ENCODE measurements at regions not wholly inside any gene's neighbourhood (a gene's known extent, or its start where the extent isn't known, plus 50 kb on each side); places are given as distances from the start of the nearest gene placed in this dataset.

DNA sequence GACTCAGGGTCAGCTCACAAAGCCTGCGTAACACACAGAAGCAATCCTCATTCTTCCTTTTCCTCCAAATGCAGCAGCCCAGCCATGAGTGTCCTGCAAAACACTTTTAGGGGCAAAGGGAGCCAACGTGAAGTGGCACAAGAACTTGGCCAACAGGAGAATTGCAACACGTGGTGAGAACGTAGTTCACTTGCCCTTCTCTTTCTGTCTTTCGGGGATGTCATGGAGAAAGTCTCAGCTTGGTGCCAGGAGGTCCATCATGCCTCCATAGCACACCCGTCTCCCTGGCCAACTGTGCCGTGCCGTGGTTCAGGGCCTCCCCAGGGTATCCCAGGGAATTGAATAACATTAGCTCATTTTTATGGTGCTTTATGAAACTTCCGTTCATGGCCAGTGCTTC, 98.5 kb upstream of the ANO1 start:
- Mint-ChIP-seq H3K9me3 (no peaks in the 10 kb centered on the region), H3K4me3 (no peak overlapping the region), H3K27me3 (peaks cover 35% of the 10 kb centered on the region), H3K4me1 (no peaks in the 10 kb centered on the region), H3K27ac (no peak overlapping the region), H3K36me3 (ENCODE audit: low read depth) (no peaks in the 10 kb centered on the region)
- no peak for ATAC-seq (replicated peaks)

DNA sequence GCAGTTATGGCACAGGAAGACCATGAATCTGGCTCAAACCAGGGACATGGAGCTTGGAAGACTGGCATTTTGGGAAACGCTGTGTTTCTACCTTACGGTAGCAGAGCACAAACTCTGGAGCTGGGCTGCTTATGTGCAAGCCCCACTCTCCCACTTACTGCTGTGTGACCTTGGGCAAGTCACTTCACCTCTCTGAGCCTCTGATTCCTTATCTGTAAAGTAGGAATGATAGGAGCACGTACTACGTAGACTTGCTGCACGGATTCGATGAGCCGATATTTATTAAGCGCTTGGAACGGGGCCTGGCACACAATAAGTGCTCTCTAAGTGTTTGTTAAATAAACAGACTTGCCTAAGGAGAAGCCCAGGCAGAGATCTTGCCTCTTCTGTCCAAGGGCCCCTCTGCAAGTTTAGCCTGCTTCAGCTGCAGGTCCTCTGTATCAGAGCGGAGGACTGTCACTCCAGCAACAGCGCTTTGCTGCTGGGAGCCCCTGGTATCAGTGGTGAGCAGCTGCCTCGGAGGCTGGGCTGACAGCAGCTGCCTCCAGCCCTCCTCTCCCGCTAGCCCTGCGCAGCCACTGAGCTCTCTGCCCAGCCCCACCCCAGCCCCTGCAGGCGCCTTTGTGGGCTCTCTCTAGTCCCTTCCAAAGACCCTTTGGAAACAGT, 96.9 kb upstream of the ANO1 start:
- no peaks in the 10 kb centered on the region for H3K9me3 Mint-ChIP-seq
- peaks cover 35% of the 10 kb centered on the region for H3K27me3 Mint-ChIP-seq
- H3K36me3 Mint-ChIP-seq (ENCODE audit: low read depth) = no peaks in the 10 kb centered on the region
- ATAC-seq (replicated peaks) = no peak
- H3K27ac Mint-ChIP-seq = no peak overlapping the region
- H3K4me3 Mint-ChIP-seq = no peak overlapping the region
- no peaks in the 10 kb centered on the region for H3K4me1 Mint-ChIP-seq

DNA sequence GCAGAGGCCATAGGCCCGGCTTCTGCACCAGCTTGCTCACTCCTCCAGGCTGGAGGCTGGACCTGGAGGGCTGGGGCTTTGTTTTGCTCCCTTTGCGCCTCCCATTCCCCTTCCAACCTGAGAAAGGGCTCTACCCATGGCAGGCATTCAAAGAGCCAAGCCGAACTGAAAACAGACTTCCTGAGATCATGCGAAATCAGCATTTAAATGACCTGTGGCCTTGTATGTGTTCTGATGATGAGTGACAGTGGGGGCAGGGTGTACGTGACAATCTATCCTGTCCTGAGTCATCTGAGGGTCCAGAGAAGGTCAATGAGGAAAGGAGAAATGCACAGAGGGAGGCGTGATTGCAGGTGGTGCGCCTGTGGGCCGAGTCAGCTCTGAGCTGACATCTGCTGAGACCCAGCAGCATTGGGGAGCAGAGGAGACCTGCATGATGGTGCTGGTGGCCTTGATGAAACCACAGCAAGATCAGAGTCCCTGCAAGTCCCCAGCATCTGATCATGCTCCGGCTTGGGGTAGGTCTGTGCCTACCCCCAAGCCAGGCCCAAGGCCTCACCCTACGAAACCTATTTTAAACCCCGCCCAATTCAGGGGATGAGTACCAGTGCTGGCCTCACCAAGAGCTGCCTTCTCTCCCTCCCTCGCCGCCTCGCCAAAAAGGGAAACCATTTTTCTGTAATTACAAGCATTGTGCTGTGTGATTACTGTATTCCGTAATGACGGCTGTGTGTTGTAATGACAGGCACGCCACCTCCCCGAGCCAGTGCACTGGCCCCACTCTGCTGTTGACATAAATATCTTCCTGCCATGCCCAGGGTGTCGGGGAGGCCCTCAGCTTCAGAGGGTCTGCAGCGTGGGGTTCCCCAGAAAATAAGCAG, 95.2 kb upstream of the ANO1 start:
- no peaks in the 10 kb centered on the region for H3K4me1 Mint-ChIP-seq
- H3K36me3 Mint-ChIP-seq (ENCODE audit: low read depth) = no peaks in the 10 kb centered on the region
- H3K4me3 Mint-ChIP-seq = no peak overlapping the region
- no peaks in the 10 kb centered on the region for H3K9me3 Mint-ChIP-seq
- no peak overlapping the region for H3K27ac Mint-ChIP-seq
- ATAC-seq (replicated peaks) = no peak
- H3K27me3 Mint-ChIP-seq = peaks cover 41% of the 10 kb centered on the region

DNA sequence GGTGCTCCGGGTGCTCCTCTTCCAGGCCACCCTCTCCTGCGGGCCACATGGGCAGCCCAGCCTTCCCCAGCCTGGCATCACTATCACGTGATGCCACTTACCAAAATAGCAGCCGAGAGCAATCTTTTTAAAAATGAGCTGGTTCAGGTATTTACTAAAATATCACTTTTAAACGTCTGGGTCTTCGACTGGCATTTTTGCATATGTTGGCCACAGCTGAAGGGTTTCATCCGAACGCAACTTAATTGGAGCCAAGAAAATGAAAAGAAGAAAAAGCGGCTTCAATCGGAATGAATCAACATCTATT, 94.6 kb upstream of the ANO1 start:
- no peak for ATAC-seq (replicated peaks)
- Mint-ChIP-seq H3K27ac (no peak overlapping the region), H3K27me3 (peaks cover 45% of the 10 kb centered on the region), H3K9me3 (no peaks in the 10 kb centered on the region), H3K4me1 (no peaks in the 10 kb centered on the region), H3K36me3 (ENCODE audit: low read depth) (no peaks in the 10 kb centered on the region), H3K4me3 (no peak overlapping the region)

DNA sequence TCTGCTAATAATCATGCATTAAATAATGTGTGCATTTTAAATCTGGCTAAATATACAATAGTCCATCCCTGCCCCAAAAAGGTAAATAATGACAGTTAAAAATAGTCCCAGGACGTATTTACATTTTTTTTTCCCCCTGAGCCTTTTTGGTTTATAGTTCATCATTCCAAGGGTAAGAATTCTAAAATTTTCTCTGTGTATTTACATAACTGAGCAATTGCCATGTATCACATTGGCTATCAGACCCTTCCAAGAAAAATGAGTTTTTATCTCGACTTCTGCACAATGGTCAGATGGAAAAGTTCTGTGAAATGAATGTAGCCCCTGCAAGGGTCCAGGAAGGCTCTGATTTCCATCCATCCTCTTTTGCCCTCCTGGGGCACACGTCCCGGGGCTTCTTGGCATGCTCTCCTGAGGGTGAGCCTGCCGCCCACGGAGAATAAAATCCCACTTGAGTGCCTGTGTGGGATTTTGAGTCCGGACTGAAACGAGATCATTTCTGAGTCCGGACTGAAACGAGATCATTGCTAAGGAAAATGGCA, 94.1 kb upstream of the ANO1 start:
- ATAC-seq (replicated peaks) = no peak
- Mint-ChIP-seq H3K27me3 (peaks cover 45% of the 10 kb centered on the region), H3K4me3 (no peak overlapping the region), H3K27ac (no peak overlapping the region), H3K9me3 (no peaks in the 10 kb centered on the region), H3K36me3 (ENCODE audit: low read depth) (no peaks in the 10 kb centered on the region), H3K4me1 (no peaks in the 10 kb centered on the region)

DNA sequence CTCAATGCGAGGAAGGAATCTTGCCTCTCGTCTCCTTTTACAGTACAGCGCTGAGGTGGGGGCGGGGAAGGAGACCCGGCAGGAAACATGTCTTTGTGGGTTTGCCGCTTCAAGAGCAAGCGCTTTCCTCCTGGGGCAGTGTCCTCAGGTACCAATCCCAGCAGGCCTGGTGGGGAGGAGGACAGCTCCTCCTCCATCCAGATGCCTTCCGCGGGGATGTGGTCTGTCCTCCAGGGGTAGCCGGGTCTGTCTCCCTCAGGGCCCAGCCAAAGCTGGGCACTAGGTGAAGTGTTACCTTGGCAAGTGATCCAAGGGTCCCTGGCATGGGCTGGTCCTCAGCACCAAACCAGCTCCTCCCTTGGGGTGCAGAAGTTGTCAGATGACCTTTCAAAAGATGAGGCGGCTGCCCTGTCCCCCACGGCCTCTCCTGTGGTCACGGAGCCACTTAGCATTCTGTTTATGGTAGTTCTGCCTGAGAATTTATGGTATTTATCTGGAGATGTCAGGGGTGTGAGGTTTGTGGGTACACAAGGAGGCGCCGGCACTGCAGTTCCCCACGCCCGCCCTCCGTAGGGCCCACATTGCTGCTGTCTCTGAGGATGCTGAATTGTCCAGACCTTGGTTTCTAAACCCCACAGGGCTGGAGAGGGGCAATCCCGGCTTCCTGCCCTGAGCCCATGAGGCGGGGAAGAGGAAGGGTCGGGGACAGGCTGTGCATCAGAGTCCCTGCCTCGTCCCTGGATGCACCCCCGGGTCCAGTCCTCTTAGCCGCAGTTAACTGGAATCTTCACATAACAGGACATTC, 93.5 kb upstream of the ANO1 start:
- Mint-ChIP-seq H3K4me3 (no peak overlapping the region), H3K9me3 (no peaks in the 10 kb centered on the region), H3K4me1 (no peaks in the 10 kb centered on the region), H3K27me3 (peaks cover 47% of the 10 kb centered on the region), H3K36me3 (ENCODE audit: low read depth) (no peaks in the 10 kb centered on the region), H3K27ac (no peak overlapping the region)
- ATAC-seq (replicated peaks) = no peak

DNA sequence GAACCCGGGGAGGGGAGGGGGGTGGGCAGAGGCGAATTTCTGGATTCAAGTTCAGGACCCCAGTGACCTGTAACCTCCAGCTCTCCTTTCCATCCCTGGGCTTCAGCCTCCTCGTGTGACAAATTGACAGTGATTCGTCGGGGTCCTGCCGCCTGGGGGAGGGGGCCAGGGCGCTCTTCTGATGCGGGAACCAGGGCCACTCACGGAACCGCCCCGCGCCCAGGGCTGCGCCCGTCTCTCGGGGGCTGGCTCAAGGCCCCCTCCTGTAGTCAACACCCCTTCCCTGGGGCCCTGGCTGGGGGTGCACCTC, 92.8 kb upstream of the ANO1 start:
- Mint-ChIP-seq H3K4me3 (no peak overlapping the region), H3K9me3 (no peaks in the 10 kb centered on the region), H3K27ac (no peak overlapping the region), H3K36me3 (ENCODE audit: low read depth) (no peaks in the 10 kb centered on the region), H3K27me3 (peaks cover 48% of the 10 kb centered on the region), H3K4me1 (no peaks in the 10 kb centered on the region)
- no peak for ATAC-seq (replicated peaks)

DNA sequence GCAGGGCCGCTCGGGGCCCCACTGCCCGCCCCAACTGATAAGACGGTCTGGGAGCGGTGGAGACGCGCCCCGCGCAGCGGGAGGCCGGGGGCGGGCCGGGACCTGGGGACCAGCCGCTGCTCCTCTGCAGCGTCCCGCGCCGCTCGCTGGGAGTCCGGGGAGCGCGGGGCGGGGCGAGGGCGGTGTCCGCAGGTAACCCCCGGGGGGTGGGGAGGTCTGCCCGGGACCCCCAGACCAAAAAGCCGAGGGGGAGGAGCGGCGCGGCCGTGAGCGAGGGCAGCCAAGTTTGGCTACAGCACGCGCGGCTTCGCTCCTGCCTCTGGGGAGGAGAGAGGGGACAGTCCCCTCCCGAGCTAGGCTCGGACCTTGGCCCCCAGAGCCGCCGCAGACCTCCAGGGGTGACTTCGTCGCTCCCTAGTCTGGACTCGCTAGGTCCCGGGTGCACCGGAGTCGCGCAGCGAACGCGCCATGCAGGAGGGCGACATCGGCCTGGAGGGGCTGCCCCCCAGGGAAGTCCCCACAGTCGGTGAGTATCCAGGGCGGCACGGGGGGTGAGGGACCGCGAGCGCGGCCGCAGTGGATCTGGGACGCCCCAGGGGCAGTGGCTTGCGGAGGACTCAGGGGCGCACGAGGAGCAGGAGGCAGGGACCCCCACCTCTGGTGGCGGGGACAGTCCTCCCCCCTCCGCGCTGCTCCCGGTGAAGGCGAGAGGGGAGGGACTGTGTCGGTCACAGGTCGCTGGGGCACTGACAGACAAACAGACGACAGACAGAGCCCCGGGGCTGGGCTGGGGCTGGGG, 92.3 kb upstream of the ANO1 start:
- Mint-ChIP-seq H3K4me1 (no peaks in the 10 kb centered on the region), H3K27me3 (peaks cover 51% of the 10 kb centered on the region), H3K27ac (no peak overlapping the region), H3K9me3 (no peaks in the 10 kb centered on the region), H3K36me3 (ENCODE audit: low read depth) (no peaks in the 10 kb centered on the region), H3K4me3 (no peak overlapping the region)
- ATAC-seq (replicated peaks) = no peak

DNA sequence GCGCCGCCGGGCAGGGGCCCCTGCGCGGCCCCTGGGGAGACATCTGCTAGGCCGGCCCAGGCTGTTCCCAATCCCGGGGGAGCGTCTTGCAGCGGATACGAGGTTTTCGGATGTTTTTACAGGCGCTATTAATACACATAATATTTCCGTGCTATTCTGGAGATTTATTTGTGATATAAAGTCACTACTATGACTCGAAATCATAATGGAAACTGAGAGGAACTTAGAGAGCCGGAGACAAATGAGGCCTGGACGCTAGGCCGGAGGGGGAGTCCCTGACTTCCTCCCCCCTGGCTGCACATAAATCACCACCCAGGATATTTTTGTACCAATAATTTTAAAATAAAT, 91.7 kb upstream of the ANO1 start:
- no peak for ATAC-seq (replicated peaks)
- H3K27me3 Mint-ChIP-seq = peaks cover 54% of the 10 kb centered on the region
- H3K36me3 Mint-ChIP-seq (ENCODE audit: low read depth) = no peaks in the 10 kb centered on the region
- H3K9me3 Mint-ChIP-seq = no peaks in the 10 kb centered on the region
- H3K4me3 Mint-ChIP-seq = no peak overlapping the region
- H3K27ac Mint-ChIP-seq = no peak overlapping the region
- H3K4me1 Mint-ChIP-seq = no peaks in the 10 kb centered on the region

DNA sequence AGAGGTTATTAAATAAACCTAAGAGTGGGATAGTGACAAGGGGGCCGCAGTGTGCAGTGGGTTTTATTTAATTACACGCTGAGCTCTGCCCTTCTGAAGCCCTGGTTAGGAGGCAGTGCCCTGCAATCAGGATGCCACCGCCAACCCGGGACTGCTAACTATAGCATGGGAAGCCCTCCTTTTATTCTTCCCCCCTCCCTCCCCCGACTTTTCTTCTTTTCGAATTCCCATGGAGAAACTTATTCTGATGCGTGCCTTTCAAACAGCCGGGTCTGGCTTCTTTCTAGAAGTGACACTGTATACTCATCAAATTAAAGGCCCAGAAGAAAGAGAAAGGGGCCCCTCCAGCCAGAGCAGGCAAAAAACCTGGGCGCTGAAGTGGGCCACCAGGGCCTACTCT, 91.3 kb upstream of the ANO1 start:
- H3K4me1 Mint-ChIP-seq = no peaks in the 10 kb centered on the region
- no peaks in the 10 kb centered on the region for H3K36me3 Mint-ChIP-seq (ENCODE audit: low read depth)
- no peak overlapping the region for H3K4me3 Mint-ChIP-seq
- H3K9me3 Mint-ChIP-seq = no peaks in the 10 kb centered on the region
- H3K27ac Mint-ChIP-seq = no peak overlapping the region
- H3K27me3 Mint-ChIP-seq = peaks cover 51% of the 10 kb centered on the region
- ATAC-seq (replicated peaks) = no peak

DNA sequence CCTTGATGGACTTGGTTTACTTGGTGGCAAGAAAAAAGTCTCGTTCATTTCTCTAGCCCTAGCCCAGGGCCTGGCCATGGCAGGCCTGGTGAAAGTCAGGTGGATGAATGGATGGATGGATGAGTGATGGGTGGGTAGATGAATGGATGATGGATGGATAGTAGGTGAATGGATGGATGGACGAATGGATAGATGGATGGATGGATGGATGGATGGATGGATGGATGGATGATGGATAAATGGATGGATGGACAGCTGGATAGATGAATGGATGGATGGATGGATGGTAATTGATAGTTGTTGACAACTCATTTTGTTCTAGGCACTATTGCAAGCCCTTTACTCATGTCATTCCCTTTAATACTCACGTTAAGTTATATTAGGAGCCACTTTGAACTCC, 86.1 kb upstream of the ANO1 start:
- H3K4me1 Mint-ChIP-seq = no peaks in the 10 kb centered on the region
- H3K27ac Mint-ChIP-seq = no peak overlapping the region
- no peak overlapping the region for H3K4me3 Mint-ChIP-seq
- no peak for ATAC-seq (replicated peaks)
- H3K27me3 Mint-ChIP-seq = peaks cover 52% of the 10 kb centered on the region
- H3K9me3 Mint-ChIP-seq = peaks cover 5% of the 10 kb centered on the region
- H3K36me3 Mint-ChIP-seq (ENCODE audit: low read depth) = no peaks in the 10 kb centered on the region

DNA sequence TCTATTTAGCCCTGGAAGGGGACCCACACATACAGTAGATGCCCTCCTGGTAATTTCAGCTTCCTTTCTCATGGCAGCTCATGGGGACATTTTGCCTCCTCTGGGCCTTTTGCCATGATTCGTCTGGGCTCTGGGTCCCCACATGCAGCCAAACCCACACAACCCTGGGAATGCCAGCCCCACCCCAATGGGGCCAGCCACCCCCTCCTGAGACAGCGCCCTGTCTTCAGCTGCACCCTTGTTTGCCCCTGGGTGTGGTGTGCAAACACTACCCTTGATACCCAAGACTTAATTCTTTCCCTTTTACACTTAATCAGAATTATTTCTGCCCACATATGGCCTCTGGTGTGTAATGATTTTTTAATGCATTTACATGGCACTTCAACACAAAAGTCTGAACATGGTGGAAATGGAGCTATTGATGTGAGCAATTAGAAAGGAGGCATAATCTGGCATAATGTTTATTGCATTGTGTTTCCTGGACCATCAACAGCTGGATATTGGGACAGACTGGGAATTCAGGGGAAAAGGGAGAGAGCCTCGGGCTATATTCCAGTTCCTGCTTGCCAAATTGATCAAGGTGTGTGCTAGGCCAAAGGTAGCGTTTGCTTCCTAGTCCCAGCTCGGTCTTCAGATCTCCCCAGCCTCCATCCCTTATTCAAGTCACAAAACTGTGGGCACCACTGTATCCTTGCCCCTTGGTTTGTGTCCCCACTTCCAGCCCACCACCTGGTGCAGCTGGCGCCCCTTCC, 85.0 kb upstream of the ANO1 start:
- H3K27me3 Mint-ChIP-seq = peaks cover 54% of the 10 kb centered on the region
- no peaks in the 10 kb centered on the region for H3K36me3 Mint-ChIP-seq (ENCODE audit: low read depth)
- no peaks in the 10 kb centered on the region for H3K4me1 Mint-ChIP-seq
- no peak overlapping the region for H3K4me3 Mint-ChIP-seq
- no peak overlapping the region for H3K27ac Mint-ChIP-seq
- peaks cover 5% of the 10 kb centered on the region for H3K9me3 Mint-ChIP-seq
- no peak for ATAC-seq (replicated peaks)

DNA sequence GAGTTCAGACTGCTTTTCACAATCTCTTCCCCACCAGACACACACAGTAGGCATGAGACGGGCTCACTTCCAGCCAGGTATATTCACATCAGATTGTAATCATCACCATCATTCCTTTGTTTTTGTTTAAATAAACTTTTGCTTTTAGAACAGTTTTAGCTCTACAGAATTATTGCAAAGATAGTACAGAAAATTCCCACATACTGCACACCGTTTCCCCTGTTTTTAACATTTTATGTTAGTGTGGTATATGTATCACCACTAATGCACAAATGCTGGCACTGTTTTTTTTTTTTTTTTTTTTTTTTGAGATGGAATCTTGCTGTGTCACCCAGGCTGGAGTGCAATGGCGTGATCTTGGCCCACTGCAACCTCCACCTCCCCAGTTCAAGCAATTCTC, 83.3 kb upstream of the ANO1 start:
- no peaks in the 10 kb centered on the region for H3K36me3 Mint-ChIP-seq (ENCODE audit: low read depth)

DNA sequence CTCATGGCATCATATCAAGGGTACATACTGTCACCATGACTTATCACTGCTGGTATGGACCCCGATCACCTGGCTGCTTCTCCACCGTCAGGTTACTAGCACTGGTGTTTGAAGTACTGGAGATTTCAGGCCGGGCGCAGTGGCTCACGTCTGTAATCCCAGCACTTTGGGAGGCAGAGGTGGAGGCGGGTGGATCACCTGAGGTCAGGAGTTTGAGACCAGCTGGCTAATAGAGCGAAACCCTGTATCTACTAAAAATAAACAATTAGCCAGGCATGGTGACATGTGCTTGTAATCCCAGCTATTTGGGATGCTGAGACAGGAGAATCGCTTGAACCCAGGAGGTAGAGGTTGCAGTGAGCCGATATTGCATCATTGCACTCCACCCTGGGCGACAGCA, 82.4 kb upstream of the ANO1 start:
- H3K36me3 Mint-ChIP-seq (ENCODE audit: low read depth) = no peaks in the 10 kb centered on the region
- no peak for ATAC-seq (replicated peaks)
- peaks cover 5% of the 10 kb centered on the region for H3K9me3 Mint-ChIP-seq
- H3K4me3 Mint-ChIP-seq = no peak overlapping the region
- no peaks in the 10 kb centered on the region for H3K4me1 Mint-ChIP-seq
- H3K27ac Mint-ChIP-seq = no peak overlapping the region
- H3K27me3 Mint-ChIP-seq = peaks cover 38% of the 10 kb centered on the region

More for the DNA sequence above, 83.3 kb upstream of the ANO1 start:
- no peaks in the 10 kb centered on the region for H3K4me1 Mint-ChIP-seq
- H3K9me3 Mint-ChIP-seq = peaks cover 5% of the 10 kb centered on the region
- H3K27me3 Mint-ChIP-seq = peaks cover 42% of the 10 kb centered on the region
- no peak overlapping the region for H3K27ac Mint-ChIP-seq
- H3K4me3 Mint-ChIP-seq = no peak overlapping the region
- ATAC-seq (replicated peaks) = no peak
